Effector memory CD4-positive, alpha-beta T cell (primary cell): ENCODE measurements at regions not wholly inside any gene's neighbourhood (a gene's known extent, or its start where the extent isn't known, plus 50 kb on each side); places are given as distances from the start of the nearest gene placed in this dataset.
"Not testable (repeated sequence)": the region's sequence is repeated elsewhere in the genome, so short reads cannot be mapped to it uniquely, and the experiment has no call there.

ENCODE experiments used
- DNase-seq, 3 donors: peaks; one replicate each; pipeline ENCODE4 v3.0.0-alpha.2; 2020
- H3K27ac ChIP-seq: 2 replicates; pipeline ENCODE4 v1.7.0; 2013; ENCODE audit warnings: mild to moderate bottlenecking, low read length, moderate library complexity; ENCODE audit not compliant: insufficient read depth, poor library complexity, severe bottlenecking
- H3K27me3 ChIP-seq: replicated peaks from 2 replicates; pipeline ENCODE4 v1.7.0; 2013; ENCODE audit warnings: mild to moderate bottlenecking, low read length; ENCODE audit not compliant: insufficient read depth, control insufficient read depth, poor library complexity, severe bottlenecking
- H3K36me3 ChIP-seq: 2 replicates; pipeline ENCODE4 v1.7.0; 2013; ENCODE audit warnings: mild to moderate bottlenecking, low read length, moderate library complexity; ENCODE audit not compliant: control insufficient read depth, insufficient read depth
- H3K4me1 ChIP-seq: 2 replicates; pipeline ENCODE4 v1.7.0; 2013; ENCODE audit warnings: low read length, mild to moderate bottlenecking; ENCODE audit not compliant: control insufficient read depth, insufficient read depth, poor library complexity, severe bottlenecking
- H3K4me3 ChIP-seq: 2 replicates; pipeline ENCODE4 v1.7.0; 2013; ENCODE audit warnings: low read length, low read depth, mild to moderate bottlenecking; ENCODE audit not compliant: insufficient read depth, poor library complexity, severe bottlenecking
- H3K9me3 ChIP-seq: 2 replicates; pipeline ENCODE4 v1.7.0; 2013; ENCODE audit warnings: mild to moderate bottlenecking, low read length, moderate library complexity; ENCODE audit not compliant: control insufficient read depth

- Histone ChIP-seq H3K36me3 (no peaks in the 10 kb centered on the region), H3K27ac (no peak overlapping the region), H3K4me3 (no peak overlapping the region), H3K27me3 (no peaks in the 10 kb centered on the region), H3K4me1 (no peaks in the 10 kb centered on the region), H3K9me3 (no peaks in the 10 kb centered on the region)
- no peak for DNase-seq
Observed at GRCh38 chrY:12357204-12357603, 343.8 kb upstream of the USP9Y start.

- H3K27me3 ChIP-seq, result no peaks in the 10 kb centered on the region
Observed at GRCh38 chrY:12357655-12358054, 343.4 kb upstream of the USP9Y start.

GRCh38 chrY:12358337-12358736 lies 342.7 kb upstream of the USP9Y start:
- H3K9me3 ChIP-seq, result no peaks in the 10 kb centered on the region
- H3K27ac ChIP-seq, result no peak overlapping the region
- H3K36me3 ChIP-seq, result no peaks in the 10 kb centered on the region
- H3K4me3 ChIP-seq, result no peak overlapping the region
- no peaks in the 10 kb centered on the region for H3K4me1 ChIP-seq
- no peak for DNase-seq
- no peaks in the 10 kb centered on the region for H3K27me3 ChIP-seq

More at GRCh38 chrY:12357655-12358054, 343.4 kb upstream of the USP9Y start:
- DNase-seq, result no peak
- Histone ChIP-seq H3K9me3 (no peaks in the 10 kb centered on the region), H3K4me1 (no peaks in the 10 kb centered on the region), H3K27ac (no peak overlapping the region), H3K36me3 (no peaks in the 10 kb centered on the region), H3K4me3 (no peak overlapping the region)

DNA sequence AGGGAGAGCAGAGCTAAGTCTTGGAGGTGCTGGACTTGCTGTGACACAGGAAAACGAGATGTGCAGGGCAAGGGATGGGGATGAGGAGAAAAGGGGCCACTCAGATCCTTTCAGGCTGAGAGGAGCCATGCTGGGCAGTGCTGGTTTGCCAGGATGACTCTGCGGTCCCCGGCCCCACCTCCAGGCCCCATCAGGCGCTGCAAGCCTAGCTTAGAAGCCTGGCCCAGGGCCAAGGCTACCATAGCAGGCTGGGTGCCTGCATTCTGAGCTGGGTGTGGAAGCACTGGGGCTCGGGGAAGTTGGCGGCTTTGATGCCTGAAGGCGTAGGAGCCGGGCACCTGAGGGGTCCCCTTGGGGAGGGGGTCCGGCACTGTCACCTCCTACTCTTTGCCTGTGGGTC lies 341.2 kb upstream of the USP9Y start:
- no peaks in the 10 kb centered on the region for H3K9me3 ChIP-seq
- no peak overlapping the region for H3K27ac ChIP-seq
- no peaks in the 10 kb centered on the region for H3K27me3 ChIP-seq
- no peaks in the 10 kb centered on the region for H3K36me3 ChIP-seq
- H3K4me3 ChIP-seq, result no peak overlapping the region
- no peaks in the 10 kb centered on the region for H3K4me1 ChIP-seq
- no peak for DNase-seq

DNA sequence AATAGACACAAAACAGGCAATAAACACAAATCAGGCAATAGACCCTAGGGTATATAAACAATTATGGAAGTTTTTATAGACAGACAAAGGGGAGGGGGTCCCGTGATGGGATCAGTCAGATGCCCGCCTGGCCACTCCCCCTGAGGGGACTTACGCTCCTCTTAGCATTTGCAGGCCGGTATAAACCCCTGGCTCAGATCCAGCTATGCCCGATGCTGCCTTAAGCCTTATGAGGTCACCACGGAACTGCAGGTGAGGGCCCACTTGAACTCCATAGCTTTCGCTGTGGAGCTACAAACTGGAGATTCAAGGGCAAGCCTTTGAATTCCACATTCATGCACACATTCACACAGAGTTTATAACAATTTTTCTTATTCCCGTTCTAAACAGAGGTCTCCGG lies 340.5 kb upstream of the USP9Y start:
- no peaks in the 10 kb centered on the region for H3K4me1 ChIP-seq
- H3K9me3 ChIP-seq, result no peaks in the 10 kb centered on the region
- DNase-seq, result no peak
- no peaks in the 10 kb centered on the region for H3K36me3 ChIP-seq
- no peaks in the 10 kb centered on the region for H3K27me3 ChIP-seq
- H3K27ac ChIP-seq, result no peak overlapping the region
- no peak overlapping the region for H3K4me3 ChIP-seq

- Histone ChIP-seq H3K9me3 (no peaks in the 10 kb centered on the region), H3K4me1 (no peaks in the 10 kb centered on the region), H3K27ac (no peak overlapping the region), H3K4me3 (no peak overlapping the region), H3K27me3 (no peaks in the 10 kb centered on the region), H3K36me3 (no peaks in the 10 kb centered on the region)
- DNase-seq, result no peak
Observed at GRCh38 chrY:12365311-12365910, 335.6 kb upstream of the USP9Y start.

- not testable (repeated sequence) for DNase-seq, H3K36me3 ChIP-seq, H3K9me3 ChIP-seq, H3K4me3 ChIP-seq, H3K27ac ChIP-seq, H3K4me1 ChIP-seq, H3K27me3 ChIP-seq
Observed at GRCh38 chrY:12374588-12374987, 326.4 kb upstream of the USP9Y start.

DNA sequence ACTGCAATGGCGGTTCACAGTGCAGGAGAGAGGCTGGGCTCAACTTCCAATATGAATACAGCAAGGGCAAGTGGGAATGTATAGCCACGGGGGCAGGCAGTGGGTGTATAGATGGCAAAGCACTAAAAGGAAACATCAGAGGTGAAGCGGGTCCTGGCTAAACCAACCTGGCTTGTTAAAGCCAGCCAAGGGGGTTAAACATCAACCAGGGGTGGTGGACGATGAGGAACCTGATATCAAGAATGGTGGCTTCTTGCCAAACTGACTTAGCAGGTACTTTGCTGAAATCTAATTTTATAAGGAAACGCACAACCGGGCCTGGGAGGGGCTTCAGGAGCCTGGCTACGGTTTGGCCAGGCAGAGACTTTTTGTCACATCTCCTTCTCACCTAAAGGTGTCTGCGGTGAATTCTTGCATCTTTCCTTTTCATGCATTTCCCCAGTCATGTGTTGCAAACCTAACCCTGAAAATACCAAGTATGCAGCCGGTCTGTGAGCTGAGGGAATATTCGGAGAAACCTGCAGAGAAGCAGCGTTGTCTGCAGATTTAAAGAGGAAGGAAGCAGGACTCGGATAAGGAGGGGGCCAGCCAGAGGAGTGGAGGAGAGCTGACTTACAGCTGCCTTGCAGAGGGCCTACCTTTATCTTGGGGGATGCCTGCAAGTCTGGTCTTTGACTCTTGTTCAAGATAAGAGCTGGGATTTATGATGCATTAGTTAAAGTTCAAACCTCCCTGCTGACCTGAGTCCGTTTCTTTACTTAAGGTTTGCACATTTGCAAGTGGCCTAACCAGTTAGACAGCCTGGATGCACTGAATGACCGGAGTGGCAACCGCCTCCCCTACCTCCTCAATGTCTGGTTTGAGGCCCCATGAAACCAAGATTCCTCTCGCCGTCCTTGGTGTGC lies 309.1 kb upstream of the USP9Y start:
- not testable (repeated sequence) for H3K4me1 ChIP-seq, H3K27ac ChIP-seq, H3K27me3 ChIP-seq, H3K4me3 ChIP-seq, DNase-seq, H3K36me3 ChIP-seq, H3K9me3 ChIP-seq

- Histone ChIP-seq H3K27me3 (no peaks in the 10 kb centered on the region), H3K36me3 (no peaks in the 10 kb centered on the region), H3K4me3 (no peak overlapping the region), H3K4me1 (no peaks in the 10 kb centered on the region), H3K27ac (no peak overlapping the region), H3K9me3 (no peaks in the 10 kb centered on the region)
- no peak for DNase-seq
Observed at GRCh38 chrY:12393190-12393589, 307.8 kb upstream of the USP9Y start.

- not testable (repeated sequence) for H3K4me1 ChIP-seq, H3K4me3 ChIP-seq, H3K27ac ChIP-seq, H3K36me3 ChIP-seq, DNase-seq, H3K9me3 ChIP-seq, H3K27me3 ChIP-seq
Observed at GRCh38 chrY:12395381-12396120, 305.5 kb upstream of the USP9Y start.
